GM23338 (cell line): ENCODE measurements at regions not wholly inside any gene's neighbourhood (a gene's known extent, or its start where the extent isn't known, plus 50 kb on each side); places are given as distances from the start of the nearest gene placed in this dataset.

Experiments
- ATAC-seq: fragments of 200-7000 bp; cut with Tn5 transposase; 3 replicates; pipeline ENCODE4 v1.9.1; 2020
- DNase-seq: peaks from one replicate; pipeline ENCODE4 v3.0.0-alpha.2; 2015; ENCODE audit warnings: low spot score
- H2AFZ ChIP-seq: fragments of 200-600 bp; sonication (generic); 2 replicates; pipeline ENCODE4 v1.8.0; 2016; ENCODE audit warnings: antibody characterized with exemption, mild to moderate bottlenecking, moderate library complexity
- H3F3A ChIP-seq: fragments of 200-600 bp; sonication (generic); replicated peaks from 2 replicates; pipeline ENCODE4 v1.8.0; 2017; ENCODE audit warnings: antibody characterized with exemption, mixed run types, low read depth
- H3K27ac ChIP-seq: fragments of 200-600 bp; sonication (generic); 2 replicates; pipeline ENCODE4 v1.6.1; 2016; ENCODE audit warnings: low read depth
- H3K27me3 ChIP-seq: fragments of 200-600 bp; sonication (generic); 2 replicates; pipeline ENCODE4 v1.8.0; 2016; ENCODE audit warnings: mild to moderate bottlenecking, mixed run types, moderate library complexity; ENCODE audit not compliant: insufficient read depth
- H3K36me3 ChIP-seq: fragments of 200-600 bp; sonication (generic); 2 replicates; pipeline ENCODE4 v1.8.0; 2016; ENCODE audit warnings: mild to moderate bottlenecking; ENCODE audit not compliant: insufficient read depth
- H3K4me1 ChIP-seq: fragments of 200-600 bp; sonication (generic); 2 replicates; pipeline ENCODE4 v1.8.0; 2016; ENCODE audit warnings: mild to moderate bottlenecking, moderate library complexity; ENCODE audit not compliant: insufficient read depth
- H3K4me2 ChIP-seq: fragments of 200-600 bp; sonication (generic); 2 replicates; pipeline ENCODE4 v1.7.1; 2017; ENCODE audit warnings: mixed run types
- H3K4me3 ChIP-seq: fragments of 200-600 bp; sonication (generic); 2 replicates; pipeline ENCODE4 v1.6.1; 2016; ENCODE audit warnings: mixed run types
- H3K79me2 ChIP-seq: fragments of 200-600 bp; sonication (generic); replicated peaks from 2 replicates; pipeline ENCODE4 v1.8.0; 2017; ENCODE audit warnings: mild to moderate bottlenecking; ENCODE audit not compliant: insufficient read depth
- H3K9me2 ChIP-seq: fragments of 200-600 bp; sonication (generic); 2 replicates; pipeline ENCODE4 v1.8.0; 2017; ENCODE audit not compliant: insufficient read depth
- H4K20me1 ChIP-seq: fragments of 200-600 bp; sonication (generic); replicated peaks from 2 replicates; pipeline ENCODE4 v1.8.0; 2017; ENCODE audit warnings: mild to moderate bottlenecking; ENCODE audit not compliant: insufficient read depth
- H3K27ac Mint-ChIP-seq: 2 replicates; pipeline ENCODE4 v1.8.0; 2020; ENCODE audit warnings: inconsistent platforms, mild to moderate bottlenecking, moderate library complexity, mixed read lengths
- H3K27me3 Mint-ChIP-seq: 3 replicates; pipeline ENCODE4 v1.8.0; 2022; ENCODE audit warnings: low read depth, mild to moderate bottlenecking, moderate library complexity, mixed read lengths, inconsistent platforms; ENCODE audit not compliant: insufficient read depth, poor library complexity
- H3K36me3 Mint-ChIP-seq: 3 replicates; pipeline ENCODE4 v1.8.0; 2021; ENCODE audit warnings: low read depth, mild to moderate bottlenecking, inconsistent platforms, moderate library complexity, mixed read lengths
- H3K4me1 Mint-ChIP-seq: 3 replicates; pipeline ENCODE4 v1.8.0; 2020; ENCODE audit warnings: mild to moderate bottlenecking, inconsistent platforms, mixed read lengths
- H3K4me3 Mint-ChIP-seq: 3 replicates; pipeline ENCODE4 v1.8.0; 2021; ENCODE audit warnings: moderate library complexity, mild to moderate bottlenecking, inconsistent platforms, mixed read lengths
- H3K9me3 Mint-ChIP-seq: 3 replicates; pipeline ENCODE4 v1.8.0; 2020; ENCODE audit warnings: moderate library complexity, mild to moderate bottlenecking, inconsistent platforms, mixed read lengths
- CREB1 ChIP-seq: fragments of 250-450 bp; sonication (Bioruptor Pico); IDR thresholded peaks from 2 replicates; pipeline ENCODE4 v1.5.0; 2020; ENCODE audit warnings: low read depth, mild to moderate bottlenecking, moderate library complexity
- EZH2 ChIP-seq: fragments of 200-600 bp; sonication (generic); IDR thresholded peaks from one replicate; pipeline ENCODE4 v1.8.0; 2017; ENCODE audit warnings: antibody characterized with exemption, mild to moderate bottlenecking, low read depth; ENCODE audit not compliant: unreplicated experiment
- JUNB ChIP-seq: IDR thresholded peaks from one replicate; pipeline ENCODE4 v1.6.1; 2016; ENCODE audit warnings: antibody characterized with exemption; ENCODE audit not compliant: unreplicated experiment
- NANOG ChIP-seq: IDR thresholded peaks from 2 replicates; pipeline ENCODE4 v1.6.1; 2016; ENCODE audit warnings: antibody characterized with exemption, borderline replicate concordance
- POLR2AphosphoS5 ChIP-seq: IDR thresholded peaks from 2 replicates; pipeline ENCODE4 v1.6.1; 2016; ENCODE audit warnings: antibody characterized with exemption, low read depth
- STAT1 ChIP-seq: IDR thresholded peaks from one replicate; pipeline ENCODE4 v1.6.1; 2016; ENCODE audit warnings: antibody characterized with exemption; ENCODE audit not compliant: unreplicated experiment
- ZNF114 ChIP-seq: fragments of 250-450 bp; sonication (Bioruptor Pico); IDR thresholded peaks from 2 replicates; pipeline ENCODE4 v1.5.0; 2020; ENCODE audit warnings: mild to moderate bottlenecking, moderate library complexity
- ZNF331 ChIP-seq: fragments of 250-450 bp; sonication (Bioruptor Pico); IDR thresholded peaks from 2 replicates; pipeline ENCODE4 v1.5.0; 2020; ENCODE audit warnings: low read depth, mild to moderate bottlenecking, moderate library complexity
- TF ChIP-seq, protein P1 (sequence below): IDR thresholded peaks from one replicate; pipeline ENCODE4 v1.6.1; 2018; ENCODE audit warnings: antibody characterized with exemption; ENCODE audit not compliant: unreplicated experiment
- TF ChIP-seq, protein P2 (sequence below), 2 experiments: fragments of 200-600 bp in 1 of 2; sonication (generic) in 1 of 2; conservative IDR thresholded peaks; 2 replicates each; pipeline versions ENCODE4 v1.5.1 to v1.6.1; 2016 to 2017; ENCODE audit warnings: antibody characterized with exemption in 2 of 2, low read depth in 2 of 2, mild to moderate bottlenecking in 2 of 2, moderate library complexity in 1 of 2
- TF ChIP-seq, protein P3 (sequence below): fragments of 250-450 bp; sonication (Bioruptor Pico); IDR thresholded peaks from 2 replicates; pipeline ENCODE4 v1.5.0; 2020; ENCODE audit warnings: mild to moderate bottlenecking, moderate library complexity
- TF ChIP-seq, protein P4 (sequence below): IDR thresholded peaks from 2 replicates; pipeline ENCODE4 v1.6.1; 2016; ENCODE audit warnings: antibody characterized with exemption

DNA sequence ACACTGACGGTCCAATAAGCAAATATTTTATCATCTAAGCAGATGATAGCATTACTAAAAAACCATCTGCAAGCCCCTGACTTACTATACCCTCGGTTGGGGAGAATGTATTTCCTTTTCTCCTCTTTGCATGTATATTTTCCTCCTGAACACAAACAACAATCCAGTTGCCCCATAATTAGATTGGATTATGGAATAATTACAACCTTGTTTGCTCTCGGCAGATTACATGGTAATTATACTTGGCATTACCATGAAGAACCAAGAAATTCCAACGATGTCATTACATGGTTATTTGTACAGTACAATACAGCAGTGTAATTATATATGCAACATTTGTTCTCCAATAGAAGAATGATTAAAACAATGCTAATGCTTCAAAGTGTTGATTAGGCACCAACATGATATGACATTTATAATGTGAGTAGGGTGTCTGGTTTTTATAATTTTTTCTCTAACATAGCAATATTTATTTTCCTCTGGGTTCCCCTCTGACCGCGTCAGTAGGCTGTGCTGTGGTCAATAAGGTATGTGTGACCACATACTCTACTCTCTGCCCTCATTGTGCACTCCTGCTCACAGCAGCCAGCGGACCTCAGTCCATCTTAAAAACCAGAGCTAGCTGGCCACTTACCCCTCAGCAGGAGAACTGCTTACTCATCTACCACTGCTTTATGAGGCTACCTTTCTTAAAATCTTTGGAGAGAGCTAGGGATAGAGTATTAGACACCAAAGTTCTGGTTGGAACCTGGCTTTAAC is 176.1 kb downstream of the INSIG2 start:
- Histone ChIP-seq H3K9me2 (no peaks in the 10 kb centered on the region), H3K4me1 (no peaks in the 10 kb centered on the region), H3F3A (no peaks in the 10 kb centered on the region), H3K36me3 (no peaks in the 10 kb centered on the region), H3K27me3 (no peaks in the 10 kb centered on the region), H3K4me2 (no peak overlapping the region), H3K4me3 (no peak overlapping the region), H2AFZ (peak overlapping the region; percentile 10; the same call in 1 of the 2 replicates), H3K79me2 (no peaks in the 10 kb centered on the region), H4K20me1 (no peaks in the 10 kb centered on the region), H3K27ac (no peak overlapping the region)
- H3K4me3 Mint-ChIP-seq: no peak overlapping the region
- no peaks in the 10 kb centered on the region for H3K9me3 Mint-ChIP-seq
- DNase-seq (no peak), ATAC-seq (no peak)
- no peak overlapping the region for H3K27ac Mint-ChIP-seq
- no peaks in the 10 kb centered on the region for H3K4me1 Mint-ChIP-seq
- peaks cover 8% of the 10 kb centered on the region for H3K27me3 Mint-ChIP-seq
- H3K36me3 Mint-ChIP-seq: no peaks in the 10 kb centered on the region
- TF ChIP-seq, protein P1, sequence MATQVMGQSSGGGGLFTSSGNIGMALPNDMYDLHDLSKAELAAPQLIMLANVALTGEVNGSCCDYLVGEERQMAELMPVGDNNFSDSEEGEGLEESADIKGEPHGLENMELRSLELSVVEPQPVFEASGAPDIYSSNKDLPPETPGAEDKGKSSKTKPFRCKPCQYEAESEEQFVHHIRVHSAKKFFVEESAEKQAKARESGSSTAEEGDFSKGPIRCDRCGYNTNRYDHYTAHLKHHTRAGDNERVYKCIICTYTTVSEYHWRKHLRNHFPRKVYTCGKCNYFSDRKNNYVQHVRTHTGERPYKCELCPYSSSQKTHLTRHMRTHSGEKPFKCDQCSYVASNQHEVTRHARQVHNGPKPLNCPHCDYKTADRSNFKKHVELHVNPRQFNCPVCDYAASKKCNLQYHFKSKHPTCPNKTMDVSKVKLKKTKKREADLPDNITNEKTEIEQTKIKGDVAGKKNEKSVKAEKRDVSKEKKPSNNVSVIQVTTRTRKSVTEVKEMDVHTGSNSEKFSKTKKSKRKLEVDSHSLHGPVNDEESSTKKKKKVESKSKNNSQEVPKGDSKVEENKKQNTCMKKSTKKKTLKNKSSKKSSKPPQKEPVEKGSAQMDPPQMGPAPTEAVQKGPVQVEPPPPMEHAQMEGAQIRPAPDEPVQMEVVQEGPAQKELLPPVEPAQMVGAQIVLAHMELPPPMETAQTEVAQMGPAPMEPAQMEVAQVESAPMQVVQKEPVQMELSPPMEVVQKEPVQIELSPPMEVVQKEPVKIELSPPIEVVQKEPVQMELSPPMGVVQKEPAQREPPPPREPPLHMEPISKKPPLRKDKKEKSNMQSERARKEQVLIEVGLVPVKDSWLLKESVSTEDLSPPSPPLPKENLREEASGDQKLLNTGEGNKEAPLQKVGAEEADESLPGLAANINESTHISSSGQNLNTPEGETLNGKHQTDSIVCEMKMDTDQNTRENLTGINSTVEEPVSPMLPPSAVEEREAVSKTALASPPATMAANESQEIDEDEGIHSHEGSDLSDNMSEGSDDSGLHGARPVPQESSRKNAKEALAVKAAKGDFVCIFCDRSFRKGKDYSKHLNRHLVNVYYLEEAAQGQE: no peak
- TF ChIP-seq EZH2: no peak
- no peak for TF ChIP-seq NANOG
- no peak for TF ChIP-seq JUNB
- no peak for TF ChIP-seq POLR2AphosphoS5
- TF ChIP-seq, protein P2, sequence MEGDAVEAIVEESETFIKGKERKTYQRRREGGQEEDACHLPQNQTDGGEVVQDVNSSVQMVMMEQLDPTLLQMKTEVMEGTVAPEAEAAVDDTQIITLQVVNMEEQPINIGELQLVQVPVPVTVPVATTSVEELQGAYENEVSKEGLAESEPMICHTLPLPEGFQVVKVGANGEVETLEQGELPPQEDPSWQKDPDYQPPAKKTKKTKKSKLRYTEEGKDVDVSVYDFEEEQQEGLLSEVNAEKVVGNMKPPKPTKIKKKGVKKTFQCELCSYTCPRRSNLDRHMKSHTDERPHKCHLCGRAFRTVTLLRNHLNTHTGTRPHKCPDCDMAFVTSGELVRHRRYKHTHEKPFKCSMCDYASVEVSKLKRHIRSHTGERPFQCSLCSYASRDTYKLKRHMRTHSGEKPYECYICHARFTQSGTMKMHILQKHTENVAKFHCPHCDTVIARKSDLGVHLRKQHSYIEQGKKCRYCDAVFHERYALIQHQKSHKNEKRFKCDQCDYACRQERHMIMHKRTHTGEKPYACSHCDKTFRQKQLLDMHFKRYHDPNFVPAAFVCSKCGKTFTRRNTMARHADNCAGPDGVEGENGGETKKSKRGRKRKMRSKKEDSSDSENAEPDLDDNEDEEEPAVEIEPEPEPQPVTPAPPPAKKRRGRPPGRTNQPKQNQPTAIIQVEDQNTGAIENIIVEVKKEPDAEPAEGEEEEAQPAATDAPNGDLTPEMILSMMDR (conservative IDR thresholded peaks at IDR 0.05; ENCODE audit: low read depth in 2 of 2): no peak
- TF ChIP-seq, protein P3, sequence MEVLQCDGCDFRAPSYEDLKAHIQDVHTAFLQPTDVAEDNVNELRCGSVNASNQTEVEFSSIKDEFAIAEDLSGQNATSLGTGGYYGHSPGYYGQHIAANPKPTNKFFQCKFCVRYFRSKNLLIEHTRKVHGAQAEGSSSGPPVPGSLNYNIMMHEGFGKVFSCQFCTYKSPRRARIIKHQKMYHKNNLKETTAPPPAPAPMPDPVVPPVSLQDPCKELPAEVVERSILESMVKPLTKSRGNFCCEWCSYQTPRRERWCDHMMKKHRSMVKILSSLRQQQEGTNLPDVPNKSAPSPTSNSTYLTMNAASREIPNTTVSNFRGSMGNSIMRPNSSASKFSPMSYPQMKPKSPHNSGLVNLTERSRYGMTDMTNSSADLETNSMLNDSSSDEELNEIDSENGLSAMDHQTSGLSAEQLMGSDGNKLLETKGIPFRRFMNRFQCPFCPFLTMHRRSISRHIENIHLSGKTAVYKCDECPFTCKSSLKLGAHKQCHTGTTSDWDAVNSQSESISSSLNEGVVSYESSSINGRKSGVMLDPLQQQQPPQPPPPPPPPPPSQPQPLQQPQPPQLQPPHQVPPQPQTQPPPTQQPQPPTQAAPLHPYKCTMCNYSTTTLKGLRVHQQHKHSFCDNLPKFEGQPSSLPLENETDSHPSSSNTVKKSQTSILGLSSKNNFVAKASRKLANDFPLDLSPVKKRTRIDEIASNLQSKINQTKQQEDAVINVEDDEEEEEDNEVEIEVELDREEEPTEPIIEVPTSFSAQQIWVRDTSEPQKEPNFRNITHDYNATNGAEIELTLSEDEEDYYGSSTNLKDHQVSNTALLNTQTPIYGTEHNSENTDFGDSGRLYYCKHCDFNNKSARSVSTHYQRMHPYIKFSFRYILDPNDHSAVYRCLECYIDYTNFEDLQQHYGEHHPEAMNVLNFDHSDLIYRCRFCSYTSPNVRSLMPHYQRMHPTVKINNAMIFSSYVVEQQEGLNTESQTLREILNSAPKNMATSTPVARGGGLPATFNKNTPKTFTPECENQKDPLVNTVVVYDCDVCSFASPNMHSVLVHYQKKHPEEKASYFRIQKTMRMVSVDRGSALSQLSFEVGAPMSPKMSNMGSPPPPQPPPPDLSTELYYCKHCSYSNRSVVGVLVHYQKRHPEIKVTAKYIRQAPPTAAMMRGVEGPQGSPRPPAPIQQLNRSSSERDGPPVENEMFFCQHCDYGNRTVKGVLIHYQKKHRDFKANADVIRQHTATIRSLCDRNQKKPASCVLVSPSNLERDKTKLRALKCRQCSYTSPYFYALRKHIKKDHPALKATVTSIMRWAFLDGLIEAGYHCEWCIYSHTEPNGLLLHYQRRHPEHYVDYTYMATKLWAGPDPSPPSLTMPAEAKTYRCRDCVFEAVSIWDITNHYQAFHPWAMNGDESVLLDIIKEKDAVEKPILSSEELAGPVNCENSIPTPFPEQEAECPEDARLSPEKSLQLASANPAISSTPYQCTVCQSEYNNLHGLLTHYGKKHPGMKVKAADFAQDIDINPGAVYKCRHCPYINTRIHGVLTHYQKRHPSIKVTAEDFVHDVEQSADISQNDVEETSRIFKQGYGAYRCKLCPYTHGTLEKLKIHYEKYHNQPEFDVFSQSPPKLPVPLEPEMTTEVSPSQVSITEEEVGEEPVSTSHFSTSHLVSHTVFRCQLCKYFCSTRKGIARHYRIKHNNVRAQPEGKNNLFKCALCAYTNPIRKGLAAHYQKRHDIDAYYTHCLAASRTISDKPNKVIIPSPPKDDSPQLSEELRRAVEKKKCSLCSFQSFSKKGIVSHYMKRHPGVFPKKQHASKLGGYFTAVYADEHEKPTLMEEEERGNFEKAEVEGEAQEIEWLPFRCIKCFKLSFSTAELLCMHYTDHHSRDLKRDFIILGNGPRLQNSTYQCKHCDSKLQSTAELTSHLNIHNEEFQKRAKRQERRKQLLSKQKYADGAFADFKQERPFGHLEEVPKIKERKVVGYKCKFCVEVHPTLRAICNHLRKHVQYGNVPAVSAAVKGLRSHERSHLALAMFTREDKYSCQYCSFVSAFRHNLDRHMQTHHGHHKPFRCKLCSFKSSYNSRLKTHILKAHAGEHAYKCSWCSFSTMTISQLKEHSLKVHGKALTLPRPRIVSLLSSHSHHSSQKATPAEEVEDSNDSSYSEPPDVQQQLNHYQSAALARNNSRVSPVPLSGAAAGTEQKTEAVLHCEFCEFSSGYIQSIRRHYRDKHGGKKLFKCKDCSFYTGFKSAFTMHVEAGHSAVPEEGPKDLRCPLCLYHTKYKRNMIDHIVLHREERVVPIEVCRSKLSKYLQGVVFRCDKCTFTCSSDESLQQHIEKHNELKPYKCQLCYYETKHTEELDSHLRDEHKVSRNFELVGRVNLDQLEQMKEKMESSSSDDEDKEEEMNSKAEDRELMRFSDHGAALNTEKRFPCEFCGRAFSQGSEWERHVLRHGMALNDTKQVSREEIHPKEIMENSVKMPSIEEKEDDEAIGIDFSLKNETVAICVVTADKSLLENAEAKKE (CRISPR knock-in tag): no peak
- TF ChIP-seq, protein P4, sequence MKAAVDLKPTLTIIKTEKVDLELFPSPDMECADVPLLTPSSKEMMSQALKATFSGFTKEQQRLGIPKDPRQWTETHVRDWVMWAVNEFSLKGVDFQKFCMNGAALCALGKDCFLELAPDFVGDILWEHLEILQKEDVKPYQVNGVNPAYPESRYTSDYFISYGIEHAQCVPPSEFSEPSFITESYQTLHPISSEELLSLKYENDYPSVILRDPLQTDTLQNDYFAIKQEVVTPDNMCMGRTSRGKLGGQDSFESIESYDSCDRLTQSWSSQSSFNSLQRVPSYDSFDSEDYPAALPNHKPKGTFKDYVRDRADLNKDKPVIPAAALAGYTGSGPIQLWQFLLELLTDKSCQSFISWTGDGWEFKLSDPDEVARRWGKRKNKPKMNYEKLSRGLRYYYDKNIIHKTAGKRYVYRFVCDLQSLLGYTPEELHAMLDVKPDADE: no peak
- no peak for TF ChIP-seq STAT1
- no peak for TF ChIP-seq ZNF331 (CRISPR knock-in tag)
- no peak for TF ChIP-seq CREB1 (CRISPR knock-in tag)
- TF ChIP-seq ZNF114 (CRISPR knock-in tag): no peak
